Hepatocyte (in vitro differentiated cells): ENCODE measurements at regions not wholly inside any gene's neighbourhood (a gene's known extent, or its start where the extent isn't known, plus 50 kb on each side); places are given as distances from the start of the nearest gene placed in this dataset.

Source experiments
- CTCF ChIP-seq: fragments of 200-600 bp; sonication (generic); IDR thresholded peaks from 2 replicates; pipeline ENCODE4 v1.5.1; 2016; ENCODE audit warnings: antibody characterized with exemption, mild to moderate bottlenecking; ENCODE audit not compliant: poor library complexity
- EZH2phosphoT487 ChIP-seq: fragments of 200-600 bp; sonication (generic); IDR thresholded peaks from one replicate; pipeline ENCODE4 v1.6.1; 2018; ENCODE audit warnings: antibody characterized with exemption, mild to moderate bottlenecking, low read depth, moderate library complexity; ENCODE audit not compliant: unreplicated experiment, severe bottlenecking

DNA sequence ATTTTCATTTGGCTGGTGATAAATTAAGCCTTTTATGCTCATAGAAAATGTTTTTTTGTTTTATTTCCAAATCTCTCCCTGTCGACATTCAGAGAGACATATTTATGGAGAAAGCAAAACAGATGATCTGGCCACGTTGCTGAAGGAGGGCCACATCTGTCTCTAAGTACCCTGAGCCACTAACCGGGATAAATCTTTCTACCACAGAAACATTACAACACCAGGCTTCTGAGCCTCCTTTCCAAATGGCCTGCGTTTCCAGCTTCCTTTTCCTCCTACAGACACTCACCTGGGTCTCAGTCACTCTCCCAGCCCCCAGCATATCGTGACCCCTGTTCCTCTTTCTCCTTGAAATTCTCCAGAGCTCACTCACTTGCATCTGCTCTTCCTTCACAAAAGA is 161.0 kb downstream of the ARRDC4 start:
- TF ChIP-seq CTCF (no peak), EZH2phosphoT487 (no peak)
